Right lobe of liver (tissue), 4 donors: ENCODE measurements at regions not wholly inside any gene's neighbourhood (a gene's known extent, or its start where the extent isn't known, plus 50 kb on each side); places are given as distances from the start of the nearest gene placed in this dataset.

Source experiments
- CTCF ChIP-seq, 4 donors: fragments of 200-600 bp in 3 of 4; fragments of 450-650 bp in 1 of 4; IDR thresholded peaks; one replicate each; pipeline versions ENCODE4 v1.5.1 to v1.8.0; 2016 to 2022; ENCODE audit warnings: antibody characterized with exemption in 4 of 4, mild to moderate bottlenecking in 2 of 4
- POLR2A ChIP-seq: fragments of 450-650 bp; IDR thresholded peaks from one replicate; pipeline ENCODE4 v1.6.1; 2017; ENCODE audit warnings: antibody characterized with exemption, mild to moderate bottlenecking
- donor health status: DM: no; HTN: no; CAD: no.
- donor health status: DM: no; HTN: no; CAD: no.
- donor health status: DM: no; HTN: yes; CAD: no.

DNA sequence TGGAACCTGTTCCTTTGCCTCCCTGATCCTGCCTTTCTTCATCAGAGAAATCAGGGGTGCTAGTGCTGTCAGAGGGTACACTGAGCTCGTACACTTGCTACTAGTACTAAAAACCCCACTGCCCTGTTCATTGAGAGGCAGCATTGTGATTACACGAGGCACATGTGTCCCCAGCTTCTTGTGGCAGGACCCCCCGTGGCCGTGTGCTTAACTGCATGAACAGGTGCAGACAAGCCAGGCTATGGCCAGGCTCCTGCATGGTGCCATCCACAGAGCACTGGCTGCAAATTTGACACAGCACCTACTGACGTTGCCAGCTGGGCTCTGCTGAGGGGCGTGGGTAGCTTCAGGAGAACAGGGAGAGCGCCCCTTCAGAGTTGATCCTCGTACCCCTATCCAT, 248.4 kb downstream of the GLI2 start:
- TF ChIP-seq CTCF (IDR thresholded peaks at IDR 0.05) (no peak), POLR2A (no peak)
